NCI-H146 (cell line): ENCODE measurements at regions not wholly inside any gene's neighbourhood (a gene's known extent, or its start where the extent isn't known, plus 50 kb on each side); places are given as distances from the start of the nearest gene placed in this dataset.

Experiments used
- DNase-seq: peaks from one replicate; lab custom pipeline; 2025; lab: John Stamatoyannopoulos, UW

- no peak for DNase-seq
These were observed 108.6 kb upstream of the CCDC150 start for GRCh38 chr2:196530910-196531309.

- DNase-seq: no peak
These were observed 105.6 kb upstream of the CCDC150 start for GRCh38 chr2:196533772-196534397.

GRCh38 chr2:196534495-196534894, 105.0 kb upstream of the CCDC150 start:
- no peak for DNase-seq

GRCh38 chr2:196535061-196535460, 104.5 kb upstream of the CCDC150 start:
- no peak for DNase-seq

- DNase-seq: no peak
These were observed 103.8 kb upstream of the CCDC150 start for GRCh38 chr2:196535742-196536141.

GRCh38 chr2:196537311-196537710, 102.2 kb upstream of the CCDC150 start:
- no peak for DNase-seq

- no peak for DNase-seq
These were observed 101.3 kb upstream of the CCDC150 start for GRCh38 chr2:196538189-196538588.

- no peak for DNase-seq
These were observed 100.9 kb upstream of the CCDC150 start for GRCh38 chr2:196538646-196539045.

- no peak for DNase-seq
These were observed 94.5 kb upstream of the CCDC150 start for GRCh38 chr2:196544906-196545433.

GRCh38 chr2:196546151-196546919, 93.2 kb upstream of the CCDC150 start:
- DNase-seq: no peak

GRCh38 chr2:196549052-196549451, 90.5 kb upstream of the CCDC150 start:
- DNase-seq: no peak

- no peak for DNase-seq
These were observed 88.5 kb upstream of the CCDC150 start for GRCh38 chr2:196551014-196551413.

- DNase-seq: no peak
These were observed 84.4 kb upstream of the CCDC150 start for GRCh38 chr2:196555161-196555560.

GRCh38 chr2:196555726-196556125, 83.8 kb upstream of the CCDC150 start:
- no peak for DNase-seq

- no peak for DNase-seq
These were observed 81.0 kb upstream of the CCDC150 start for GRCh38 chr2:196558497-196558896.

- DNase-seq: no peak
These were observed 75.6 kb upstream of the CCDC150 start for GRCh38 chr2:196563876-196564275.

- DNase-seq: no peak
These were observed 74.3 kb upstream of the CCDC150 start for GRCh38 chr2:196565106-196565765.

- no peak for DNase-seq
These were observed 73.5 kb upstream of the CCDC150 start for GRCh38 chr2:196565982-196566381.

GRCh38 chr2:196566961-196567666, 72.4 kb upstream of the CCDC150 start:
- no peak for DNase-seq

GRCh38 chr2:196568506-196568905, 71.0 kb upstream of the CCDC150 start:
- no peak for DNase-seq

- no peak for DNase-seq
These were observed 54.6 kb upstream of the CCDC150 start for GRCh38 chr2:196584903-196585302.

- DNase-seq: no peak
These were observed 53.0 kb upstream of the CCDC150 start for GRCh38 chr2:196586511-196586991.
